Astrocyte of the spinal cord (primary cell): ENCODE measurements at regions not wholly inside any gene's neighbourhood (a gene's known extent, or its start where the extent isn't known, plus 50 kb on each side); places are given as distances from the start of the nearest gene placed in this dataset.

Experiments
- DNase-seq: peaks from one replicate; pipeline ENCODE4 v3.0.0; 2011; ENCODE audit warnings: low read depth, low spot score
- H3K4me3 ChIP-seq: 2 replicates; pipeline ENCODE4 v1.5.1; 2011; ENCODE audit warnings: low read depth, mild to moderate bottlenecking, low read length, moderate library complexity
- CTCF ChIP-seq: IDR thresholded peaks from 2 replicates; pipeline ENCODE4 v1.5.1; 2012; ENCODE audit warnings: low read depth, mild to moderate bottlenecking, low read length, inconsistent platforms
- in situ Hi-C: cut with HindIII; loops from 2 replicates; pipeline ENCODE4 v1.10.0; 2017; ENCODE audit warnings: low sequenced_read_pairs

GRCh38 chr4:100244347-100244746, 54.1 kb upstream of the DDIT4L start:
- no peak for DNase-seq
- H3K4me3 ChIP-seq = no peak overlapping the region
- no peak for TF ChIP-seq CTCF
- in situ Hi-C loops = no loop called here
